HL-60 (cell line): ENCODE measurements at regions not wholly inside any gene's neighbourhood (a gene's known extent, or its start where the extent isn't known, plus 50 kb on each side); places are given as distances from the start of the nearest gene placed in this dataset.
"Not testable (repeated sequence)": the region's sequence is repeated elsewhere in the genome, so short reads cannot be mapped to it uniquely, and the experiment has no call there.

Source experiments
- DNase-seq, 2 experiments: peaks; one replicate each; pipeline ENCODE4 v3.0.0-alpha.2; 2010 to 2020; ENCODE audit warnings: low read depth in 1 of 2, low spot score in 1 of 2
- H3K27ac ChIP-seq: fragments of 250-450 bp; sonication (Bioruptor Pico); replicated peaks from 2 replicates; pipeline ENCODE4 v1.5.1; 2020; ENCODE audit warnings: mild to moderate bottlenecking, moderate library complexity
- H3K27me3 ChIP-seq: fragments of 250-450 bp; sonication (Bioruptor Pico); 2 replicates; pipeline ENCODE4 v1.5.1; 2021; ENCODE audit warnings: mild to moderate bottlenecking, moderate library complexity; ENCODE audit not compliant: insufficient read depth, poor library complexity, severe bottlenecking
- H3K4me3 ChIP-seq: replicated peaks from 2 replicates; pipeline ENCODE4 v1.5.1; 2011; ENCODE audit warnings: mild to moderate bottlenecking, control low read depth, low read length; ENCODE audit not compliant: insufficient read depth
- GABPA ChIP-seq: IDR thresholded peaks from 2 replicates; pipeline ENCODE4 v1.6.1; 2012; ENCODE audit warnings: low read depth
- POLR2AphosphoS5 ChIP-seq: IDR thresholded peaks from 2 replicates; pipeline ENCODE4 v1.6.1; 2012; ENCODE audit warnings: low read depth
- SPI1 ChIP-seq: IDR thresholded peaks from 2 replicates; pipeline ENCODE4 v1.6.1; 2012; ENCODE audit warnings: low read depth, mild to moderate bottlenecking, borderline replicate concordance
- TF ChIP-seq, protein P1 (sequence below): IDR thresholded peaks from one replicate; pipeline ENCODE4 v1.5.1; 2011; ENCODE audit warnings: low read length, control low read depth, inconsistent platforms; ENCODE audit not compliant: insufficient read depth
- TF ChIP-seq, protein P2 (sequence below): IDR thresholded peaks from 2 replicates; pipeline ENCODE4 v1.6.1; 2012; ENCODE audit warnings: low read depth; ENCODE audit not compliant: insufficient replicate concordance

DNA sequence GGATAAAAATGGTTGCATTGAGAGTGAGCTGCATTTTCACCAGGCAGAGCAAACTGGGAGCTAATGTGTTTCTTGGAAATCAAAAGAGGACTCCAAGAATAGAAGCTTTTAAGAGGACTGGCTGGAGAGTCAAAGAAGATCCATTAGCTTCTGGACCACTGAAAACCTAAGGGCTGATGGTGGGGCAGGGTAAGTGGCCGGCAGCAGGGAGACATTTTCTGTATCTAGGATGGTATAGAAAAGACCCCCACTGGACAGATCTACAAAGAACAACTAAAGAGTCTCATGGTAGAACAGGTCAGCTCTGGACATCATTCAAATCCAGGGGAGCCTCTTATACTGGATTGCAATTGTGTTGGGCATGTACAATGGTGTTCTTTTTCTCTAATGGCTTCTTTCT, 262.3 kb downstream of the PTGER3 start:
- Histone ChIP-seq H3K27ac (no peak overlapping the region), H3K27me3 (no peaks in the 10 kb centered on the region), H3K4me3 (no peak overlapping the region)
- DNase-seq, result no peak
- TF ChIP-seq POLR2AphosphoS5 (no peak), GABPA (no peak), SPI1 (no peak)
- TF ChIP-seq, protein P1, sequence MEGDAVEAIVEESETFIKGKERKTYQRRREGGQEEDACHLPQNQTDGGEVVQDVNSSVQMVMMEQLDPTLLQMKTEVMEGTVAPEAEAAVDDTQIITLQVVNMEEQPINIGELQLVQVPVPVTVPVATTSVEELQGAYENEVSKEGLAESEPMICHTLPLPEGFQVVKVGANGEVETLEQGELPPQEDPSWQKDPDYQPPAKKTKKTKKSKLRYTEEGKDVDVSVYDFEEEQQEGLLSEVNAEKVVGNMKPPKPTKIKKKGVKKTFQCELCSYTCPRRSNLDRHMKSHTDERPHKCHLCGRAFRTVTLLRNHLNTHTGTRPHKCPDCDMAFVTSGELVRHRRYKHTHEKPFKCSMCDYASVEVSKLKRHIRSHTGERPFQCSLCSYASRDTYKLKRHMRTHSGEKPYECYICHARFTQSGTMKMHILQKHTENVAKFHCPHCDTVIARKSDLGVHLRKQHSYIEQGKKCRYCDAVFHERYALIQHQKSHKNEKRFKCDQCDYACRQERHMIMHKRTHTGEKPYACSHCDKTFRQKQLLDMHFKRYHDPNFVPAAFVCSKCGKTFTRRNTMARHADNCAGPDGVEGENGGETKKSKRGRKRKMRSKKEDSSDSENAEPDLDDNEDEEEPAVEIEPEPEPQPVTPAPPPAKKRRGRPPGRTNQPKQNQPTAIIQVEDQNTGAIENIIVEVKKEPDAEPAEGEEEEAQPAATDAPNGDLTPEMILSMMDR, result no peak
- TF ChIP-seq, protein P2, sequence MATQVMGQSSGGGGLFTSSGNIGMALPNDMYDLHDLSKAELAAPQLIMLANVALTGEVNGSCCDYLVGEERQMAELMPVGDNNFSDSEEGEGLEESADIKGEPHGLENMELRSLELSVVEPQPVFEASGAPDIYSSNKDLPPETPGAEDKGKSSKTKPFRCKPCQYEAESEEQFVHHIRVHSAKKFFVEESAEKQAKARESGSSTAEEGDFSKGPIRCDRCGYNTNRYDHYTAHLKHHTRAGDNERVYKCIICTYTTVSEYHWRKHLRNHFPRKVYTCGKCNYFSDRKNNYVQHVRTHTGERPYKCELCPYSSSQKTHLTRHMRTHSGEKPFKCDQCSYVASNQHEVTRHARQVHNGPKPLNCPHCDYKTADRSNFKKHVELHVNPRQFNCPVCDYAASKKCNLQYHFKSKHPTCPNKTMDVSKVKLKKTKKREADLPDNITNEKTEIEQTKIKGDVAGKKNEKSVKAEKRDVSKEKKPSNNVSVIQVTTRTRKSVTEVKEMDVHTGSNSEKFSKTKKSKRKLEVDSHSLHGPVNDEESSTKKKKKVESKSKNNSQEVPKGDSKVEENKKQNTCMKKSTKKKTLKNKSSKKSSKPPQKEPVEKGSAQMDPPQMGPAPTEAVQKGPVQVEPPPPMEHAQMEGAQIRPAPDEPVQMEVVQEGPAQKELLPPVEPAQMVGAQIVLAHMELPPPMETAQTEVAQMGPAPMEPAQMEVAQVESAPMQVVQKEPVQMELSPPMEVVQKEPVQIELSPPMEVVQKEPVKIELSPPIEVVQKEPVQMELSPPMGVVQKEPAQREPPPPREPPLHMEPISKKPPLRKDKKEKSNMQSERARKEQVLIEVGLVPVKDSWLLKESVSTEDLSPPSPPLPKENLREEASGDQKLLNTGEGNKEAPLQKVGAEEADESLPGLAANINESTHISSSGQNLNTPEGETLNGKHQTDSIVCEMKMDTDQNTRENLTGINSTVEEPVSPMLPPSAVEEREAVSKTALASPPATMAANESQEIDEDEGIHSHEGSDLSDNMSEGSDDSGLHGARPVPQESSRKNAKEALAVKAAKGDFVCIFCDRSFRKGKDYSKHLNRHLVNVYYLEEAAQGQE, result no peak

DNA sequence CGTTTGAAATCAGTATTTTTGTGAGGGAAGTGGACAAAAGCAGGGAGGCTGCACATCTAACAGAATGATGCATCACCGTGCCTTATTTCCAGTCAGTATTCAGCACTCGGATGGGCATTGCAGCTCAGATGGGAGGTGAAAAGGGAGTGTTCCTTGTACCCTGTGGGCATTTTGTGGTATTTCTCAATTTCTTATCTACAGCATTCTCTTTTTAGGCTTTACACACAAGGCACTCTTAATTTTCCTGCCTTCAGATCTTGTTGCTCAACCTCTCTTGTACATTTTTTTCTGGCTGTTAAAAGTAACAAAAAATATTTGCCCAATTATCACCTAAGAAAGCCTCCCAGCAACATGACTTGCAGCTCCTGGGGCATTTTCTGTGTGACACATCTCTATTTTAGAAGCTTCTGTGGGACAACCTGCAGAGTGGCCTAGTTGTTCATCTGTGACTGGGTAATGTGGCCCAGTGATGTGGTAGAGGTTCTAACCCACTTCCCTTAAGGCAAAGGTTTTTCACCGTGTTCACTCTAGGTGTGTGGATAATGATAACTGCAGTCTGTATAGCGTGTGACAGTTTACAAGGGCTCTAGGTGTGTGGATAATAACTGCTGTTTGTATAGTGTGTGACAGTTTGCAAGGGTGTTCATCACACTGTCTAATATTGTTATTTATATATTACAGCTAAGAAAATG, 257.2 kb downstream of the PTGER3 start:
- DNase-seq, result no peak
- no peak overlapping the region for H3K27ac ChIP-seq
- H3K27me3 ChIP-seq, result no peaks in the 10 kb centered on the region
- no peak overlapping the region for H3K4me3 ChIP-seq
- TF ChIP-seq, protein P1, result no peak
- TF ChIP-seq SPI1 (no peak), POLR2AphosphoS5 (no peak), GABPA (no peak)
- TF ChIP-seq, protein P2, result no peak

DNA sequence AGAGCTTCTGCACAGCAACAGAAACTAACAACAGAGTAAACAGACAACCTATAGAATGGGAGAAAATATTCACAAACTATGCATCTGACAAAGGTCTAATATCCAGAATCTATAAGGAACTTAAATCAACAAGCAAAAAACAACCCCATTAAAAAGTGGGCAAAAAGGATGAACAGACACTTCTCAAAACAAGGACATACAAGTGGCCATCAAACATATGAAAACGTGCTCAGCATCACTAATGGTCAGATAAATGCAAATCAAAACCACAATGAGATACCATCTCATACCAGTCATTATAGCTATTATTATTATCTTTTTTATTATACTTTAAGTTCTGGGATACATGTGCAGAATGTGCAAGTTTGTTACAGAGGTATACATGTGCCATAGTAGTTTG, 252.6 kb downstream of the PTGER3 start:
- not testable (repeated sequence) for H3K4me3 ChIP-seq, H3K27me3 ChIP-seq, DNase-seq, H3K27ac ChIP-seq

DNA sequence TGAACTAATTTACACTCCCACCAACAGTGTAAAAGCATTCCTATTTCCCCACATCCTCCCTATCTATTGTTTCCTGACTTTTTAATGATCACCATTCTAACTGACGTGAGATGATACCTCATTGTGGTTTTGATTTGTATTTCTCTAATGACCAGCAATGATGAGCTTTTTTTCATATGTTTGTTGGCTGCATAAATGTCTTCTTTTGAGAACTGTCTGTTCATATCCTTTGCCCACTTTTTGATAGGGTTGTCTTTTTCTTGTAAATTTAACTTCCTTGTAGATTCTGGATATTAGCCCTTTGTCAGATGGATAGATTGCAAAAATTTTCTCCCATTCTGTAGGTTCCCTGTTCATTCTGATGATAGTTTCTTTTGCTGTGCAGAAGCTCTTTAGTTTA, 251.3 kb downstream of the PTGER3 start:
- H3K27ac ChIP-seq, H3K4me3 ChIP-seq, H3K27me3 ChIP-seq, DNase-seq: not testable (repeated sequence)

DNA sequence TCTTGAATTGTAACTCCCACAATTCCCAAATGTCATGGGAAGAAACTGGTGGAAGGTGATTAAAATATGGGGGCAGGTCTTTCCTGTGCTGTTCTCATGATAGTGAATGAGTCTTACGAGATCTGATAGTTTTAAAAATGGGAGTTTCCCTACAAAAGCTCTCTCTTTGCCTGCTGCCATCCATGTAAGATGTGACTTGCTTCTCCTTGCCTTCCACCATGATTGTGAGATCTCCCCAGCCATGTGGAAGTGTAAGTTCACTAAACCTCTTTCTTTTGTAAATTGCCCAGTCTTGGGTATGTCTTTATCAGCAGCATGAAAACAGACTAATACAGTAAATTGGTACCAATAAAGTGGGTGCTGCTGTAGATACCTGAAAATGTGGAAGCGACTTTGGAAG, 245.0 kb downstream of the PTGER3 start:
- not testable (repeated sequence) for H3K27ac ChIP-seq, DNase-seq, H3K4me3 ChIP-seq, H3K27me3 ChIP-seq
